Activated T-helper 1 cell treated with anti-CD3 and anti-CD28 coated beads, Interleukin-12 subunit alpha, Interleukin-12 subunit beta, Interleukin-2, Interleukin-4 antibody, amounts not matched to agents 30 ng/mL and 10 ng/mL and 1 ng/mL, durations not matched to agents 14 hours and 24 hours and 36 hours (primary cell): ENCODE measurements at regions not wholly inside any gene's neighbourhood (a gene's known extent, or its start where the extent isn't known, plus 50 kb on each side); places are given as distances from the start of the nearest gene placed in this dataset.

Source experiments
- DNase-seq: peaks from one replicate; pipeline ENCODE4 v3.0.0; 2021; ENCODE audit warnings: low spot score
- H3K27ac Mint-ChIP-seq: one replicate; pipeline ENCODE4 v1.8.0; 2021; ENCODE audit warnings: mild to moderate bottlenecking, mixed read lengths
- H3K27me3 Mint-ChIP-seq: one replicate; pipeline ENCODE4 v1.8.0; 2022; ENCODE audit warnings: mild to moderate bottlenecking, moderate library complexity, mixed read lengths; ENCODE audit not compliant: insufficient read depth
- H3K36me3 Mint-ChIP-seq: one replicate; pipeline ENCODE4 v1.8.0; 2021; ENCODE audit warnings: low read depth, mixed read lengths
- H3K4me1 Mint-ChIP-seq: one replicate; pipeline ENCODE4 v1.8.0; 2021; ENCODE audit warnings: low read depth, mixed read lengths
- H3K4me3 Mint-ChIP-seq: one replicate; pipeline ENCODE4 v1.8.0; 2021; ENCODE audit warnings: mild to moderate bottlenecking, moderate library complexity, mixed read lengths
- H3K9me3 Mint-ChIP-seq: one replicate; pipeline ENCODE4 v1.8.0; 2021; ENCODE audit warnings: mixed read lengths
- intact Hi-C: fragments of 100-400 bp; cut with micrococcal nuclease; formaldehyde crosslinking; loops from one replicate; pipeline ENCODE4 v1.15.1; 2024

DNA sequence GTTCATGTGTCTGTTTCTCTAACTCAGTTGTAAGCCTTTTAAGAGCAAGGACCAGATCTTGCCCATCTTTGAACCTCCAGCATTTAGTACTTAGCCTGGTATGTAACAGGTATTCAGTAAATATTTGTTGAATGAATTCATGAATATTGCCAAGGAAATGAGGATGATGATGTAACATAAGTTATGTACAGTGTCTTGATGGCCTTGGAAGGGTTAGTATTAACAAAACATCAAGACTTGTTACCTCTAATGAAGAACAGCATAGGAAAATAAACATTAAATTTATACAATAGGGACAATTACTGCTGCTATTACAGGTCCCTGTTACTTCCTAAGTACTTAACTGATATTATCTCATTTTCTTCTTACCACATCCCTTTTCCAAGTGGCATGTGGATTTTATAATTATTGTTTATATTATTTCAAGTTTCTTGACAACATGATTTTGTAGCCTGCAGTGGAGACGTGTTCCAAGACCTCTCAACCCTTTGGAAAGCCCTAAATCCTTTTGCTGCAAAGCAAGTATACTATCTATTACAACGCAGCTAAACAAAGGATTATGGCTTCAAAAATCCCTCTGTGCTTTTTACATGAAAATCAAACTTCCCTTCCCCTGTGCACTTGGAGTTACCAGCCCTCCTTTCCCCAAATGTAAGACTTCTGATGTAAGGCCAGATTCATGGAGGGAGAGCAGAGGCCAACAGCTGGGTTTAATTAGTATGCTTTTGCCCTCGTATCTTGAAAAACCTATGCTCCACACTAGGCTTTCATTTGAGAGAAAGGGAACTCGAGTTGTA is 77.4 kb upstream of the SMIM36 start:
- Mint-ChIP-seq H3K4me3 (no peak overlapping the region), H3K36me3 (no peaks in the 10 kb centered on the region)

GRCh38 chr17:55587608-55588139 is 76.4 kb upstream of the SMIM36 start:
- H3K4me3 Mint-ChIP-seq, result no peak overlapping the region
- no peaks in the 10 kb centered on the region for H3K9me3 Mint-ChIP-seq
- no peak for DNase-seq
- H3K36me3 Mint-ChIP-seq, result no peaks in the 10 kb centered on the region
- H3K4me1 Mint-ChIP-seq, result no peaks in the 10 kb centered on the region
- intact Hi-C loops, result no loop called here
- no peak overlapping the region for H3K27ac Mint-ChIP-seq
- H3K27me3 Mint-ChIP-seq, result peaks cover 8% of the 10 kb centered on the region

More for the DNA sequence above, 77.4 kb upstream of the SMIM36 start:
- intact Hi-C loops, result no loop called here
- Mint-ChIP-seq H3K27me3 (peaks cover 6% of the 10 kb centered on the region), H3K9me3 (no peaks in the 10 kb centered on the region), H3K4me1 (no peaks in the 10 kb centered on the region), H3K27ac (no peak overlapping the region)
- no peak for DNase-seq

DNA sequence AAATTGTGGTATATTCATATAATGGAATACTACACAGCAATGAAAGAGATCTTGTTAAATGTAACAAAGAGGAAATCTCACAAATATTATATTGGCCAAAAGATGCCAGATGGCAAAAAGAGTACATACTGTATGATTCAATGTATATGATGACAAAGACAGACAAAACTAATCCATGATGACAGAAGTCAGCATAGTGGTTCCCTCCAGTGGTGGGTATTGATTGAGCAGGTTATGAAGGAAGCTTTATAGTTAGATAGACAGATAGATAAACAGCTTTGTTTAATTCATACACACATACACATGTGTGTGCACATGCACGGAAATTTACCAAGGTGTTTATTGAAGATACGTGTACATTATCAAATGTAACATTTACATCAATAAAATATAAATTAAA is 74.4 kb upstream of the SMIM36 start:
- peaks cover 4% of the 10 kb centered on the region for H3K27me3 Mint-ChIP-seq
- H3K4me1 Mint-ChIP-seq, result peaks cover 2% of the 10 kb centered on the region
- no peaks in the 10 kb centered on the region for H3K36me3 Mint-ChIP-seq
- no peak overlapping the region for H3K4me3 Mint-ChIP-seq
- intact Hi-C loops, result no loop called here
- H3K27ac Mint-ChIP-seq, result no peak overlapping the region
- H3K9me3 Mint-ChIP-seq, result no peaks in the 10 kb centered on the region
- DNase-seq, result no peak

- intact Hi-C loops, result no loop called here
- Mint-ChIP-seq H3K27me3 (peaks cover 2% of the 10 kb centered on the region), H3K9me3 (no peaks in the 10 kb centered on the region), H3K4me3 (no peak overlapping the region), H3K4me1 (peaks cover 5% of the 10 kb centered on the region), H3K36me3 (no peaks in the 10 kb centered on the region), H3K27ac (no peak overlapping the region)
- no peak for DNase-seq
Measured at GRCh38 chr17:55584861-55585260, 73.6 kb upstream of the SMIM36 start.

DNA sequence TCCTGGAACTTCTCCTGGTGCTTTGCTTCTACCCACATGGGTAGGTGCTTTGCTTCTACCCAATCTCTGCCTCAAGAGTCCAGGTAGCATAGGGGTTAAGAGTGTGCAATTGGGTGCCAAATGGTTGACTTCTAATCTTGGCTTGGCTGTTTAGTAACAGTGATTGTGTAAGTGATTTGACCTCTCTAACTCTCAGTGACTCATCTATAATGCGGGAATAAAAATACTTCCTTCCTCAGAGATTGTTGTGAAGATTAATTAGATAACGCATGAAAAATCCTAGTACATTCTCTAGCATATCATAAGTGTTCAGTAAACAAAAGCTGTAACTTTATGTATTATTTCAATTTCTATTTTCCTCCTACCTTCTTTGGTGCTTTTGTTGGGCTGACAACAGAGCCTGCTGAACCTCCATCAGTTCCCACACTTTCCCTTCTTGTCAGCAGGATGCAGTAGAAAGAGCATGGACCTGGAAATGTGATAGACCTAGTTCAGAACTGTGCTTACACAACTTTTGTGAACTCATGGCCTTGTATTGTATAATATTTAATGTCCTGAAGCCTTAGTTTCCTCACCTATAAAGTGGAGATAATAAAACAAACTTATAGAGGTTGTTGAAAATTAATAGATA is 72.9 kb upstream of the SMIM36 start:
- H3K4me1 Mint-ChIP-seq, result peaks cover 5% of the 10 kb centered on the region
- no peak for DNase-seq
- H3K9me3 Mint-ChIP-seq, result no peaks in the 10 kb centered on the region
- no peaks in the 10 kb centered on the region for H3K36me3 Mint-ChIP-seq
- peaks cover 6% of the 10 kb centered on the region for H3K27me3 Mint-ChIP-seq
- no peak overlapping the region for H3K4me3 Mint-ChIP-seq
- no peak overlapping the region for H3K27ac Mint-ChIP-seq
- intact Hi-C loops, result no loop called here

- H3K4me3 Mint-ChIP-seq, result no peak overlapping the region
- no peak for DNase-seq
- H3K27ac Mint-ChIP-seq, result no peak overlapping the region
- no peaks in the 10 kb centered on the region for H3K36me3 Mint-ChIP-seq
- H3K9me3 Mint-ChIP-seq, result no peaks in the 10 kb centered on the region
- H3K4me1 Mint-ChIP-seq, result peaks cover 5% of the 10 kb centered on the region
- intact Hi-C loops, result no loop called here
- peaks cover 7% of the 10 kb centered on the region for H3K27me3 Mint-ChIP-seq
Measured at GRCh38 chr17:55582897-55583296, 71.6 kb upstream of the SMIM36 start.

DNA sequence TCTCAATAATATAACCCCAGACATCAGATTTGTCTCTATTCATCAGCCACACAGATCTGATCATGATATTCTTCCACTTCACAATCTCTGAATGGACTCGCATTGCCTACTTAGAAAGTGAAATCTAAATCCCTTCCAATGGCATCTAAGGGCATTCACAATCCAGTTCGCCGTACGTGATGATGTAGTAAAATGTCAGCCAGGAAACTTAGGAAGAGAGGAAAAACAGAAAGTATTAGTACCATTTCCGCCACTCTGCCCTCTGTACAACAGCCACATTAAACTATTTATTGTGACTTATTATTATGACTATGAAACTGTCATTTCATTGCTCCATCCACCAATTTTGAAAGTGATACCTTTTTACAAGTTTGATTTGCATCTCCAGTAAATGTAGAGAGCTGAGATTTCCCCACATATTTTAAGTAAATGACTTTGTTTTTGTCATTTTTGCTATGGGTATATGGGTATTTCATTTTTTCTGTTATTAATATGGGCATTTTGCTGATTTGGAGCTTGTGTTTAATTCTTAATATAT is 69.4 kb upstream of the SMIM36 start:
- Mint-ChIP-seq H3K27me3 (peaks cover 7% of the 10 kb centered on the region), H3K36me3 (no peaks in the 10 kb centered on the region), H3K4me1 (peaks cover 5% of the 10 kb centered on the region), H3K27ac (no peak overlapping the region), H3K4me3 (no peak overlapping the region), H3K9me3 (no peaks in the 10 kb centered on the region)
- no peak for DNase-seq
- intact Hi-C loops, result no loop called here

DNA sequence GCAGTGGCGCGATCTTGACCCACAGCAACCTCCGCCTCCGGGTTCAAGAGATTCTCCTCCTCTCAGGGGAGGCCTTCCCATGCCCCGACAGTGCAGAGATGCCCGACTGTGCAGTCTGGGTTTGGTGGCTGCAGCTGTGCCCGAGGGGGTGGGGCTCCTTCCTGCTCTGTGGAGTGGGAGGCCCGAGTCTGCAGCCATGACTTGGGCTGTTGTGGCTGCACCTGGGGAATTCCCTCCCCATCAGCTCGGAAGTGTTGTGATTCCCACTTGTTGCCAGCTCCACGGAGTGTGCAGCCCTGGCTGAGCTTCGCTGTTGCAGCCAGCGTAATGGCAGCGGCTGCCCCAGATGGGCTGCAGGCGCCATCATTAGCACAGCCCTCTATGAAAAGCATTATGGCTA is 66.4 kb upstream of the SMIM36 start:
- no peak overlapping the region for H3K27ac Mint-ChIP-seq
- intact Hi-C loops, result loop anchor here (1.0 to 5.0 kb wide), 6 partner anchors 47 to 447 kb away; partner anchors contain the start of gene MMD

GRCh38 chr17:55576996-55577586 is 65.8 kb upstream of the SMIM36 start:
- H3K27ac Mint-ChIP-seq, result no peak overlapping the region
- H3K36me3 Mint-ChIP-seq, result no peaks in the 10 kb centered on the region
- intact Hi-C loops, result loop anchor here (1.0 to 5.0 kb wide), 6 partner anchors 48 to 447 kb away; partner anchors contain the start of gene MMD
- no peak overlapping the region for H3K4me3 Mint-ChIP-seq
- peaks cover 5% of the 10 kb centered on the region for H3K4me1 Mint-ChIP-seq
- H3K9me3 Mint-ChIP-seq, result no peaks in the 10 kb centered on the region
- H3K27me3 Mint-ChIP-seq, result peaks cover 17% of the 10 kb centered on the region
- DNase-seq, result peak; percentile 14

More for the DNA sequence above, 66.4 kb upstream of the SMIM36 start:
- H3K27me3 Mint-ChIP-seq, result peaks cover 15% of the 10 kb centered on the region
- no peaks in the 10 kb centered on the region for H3K9me3 Mint-ChIP-seq
- peaks cover 5% of the 10 kb centered on the region for H3K4me1 Mint-ChIP-seq
- H3K4me3 Mint-ChIP-seq, result no peak overlapping the region
- no peaks in the 10 kb centered on the region for H3K36me3 Mint-ChIP-seq
- no peak for DNase-seq

DNA sequence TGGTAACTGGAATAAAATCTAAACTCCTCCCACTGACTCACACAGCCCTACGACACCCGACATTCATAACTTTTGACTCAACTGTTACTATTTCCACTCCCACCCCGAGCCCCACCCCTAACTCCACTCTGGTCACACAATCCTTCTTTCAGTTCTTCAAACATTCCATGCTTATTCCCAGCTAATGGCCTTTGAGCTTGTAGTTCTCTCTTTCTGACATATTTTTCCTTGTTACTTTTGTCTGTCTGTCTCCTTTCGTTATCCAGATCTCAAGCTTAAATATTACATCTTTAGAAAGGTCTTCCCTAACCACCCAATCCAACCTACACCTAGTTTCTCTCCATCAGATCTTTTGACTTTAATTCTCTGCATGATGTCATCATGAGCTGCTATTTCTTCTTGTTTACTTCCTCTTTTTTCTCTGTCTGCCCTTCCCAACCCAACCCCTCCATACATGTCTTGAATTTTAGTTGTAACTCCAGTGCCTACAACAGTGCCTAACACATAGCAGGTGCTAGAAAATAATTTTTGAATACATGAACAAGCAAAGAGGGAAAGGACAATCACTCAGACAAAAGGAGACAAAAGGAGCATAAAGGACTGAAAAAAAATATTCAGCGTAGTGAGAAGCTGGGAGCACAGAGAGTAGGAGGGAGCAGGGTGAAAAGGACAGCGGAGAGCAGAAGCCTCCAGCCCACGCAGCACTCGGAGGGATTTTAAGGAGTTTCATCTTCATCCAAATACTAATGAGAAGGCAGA is 65.2 kb upstream of the SMIM36 start:
- H3K9me3 Mint-ChIP-seq, result no peaks in the 10 kb centered on the region
- H3K4me3 Mint-ChIP-seq, result no peak overlapping the region
- H3K4me1 Mint-ChIP-seq, result peaks cover 5% of the 10 kb centered on the region
- H3K27me3 Mint-ChIP-seq, result peaks cover 17% of the 10 kb centered on the region
- no peak overlapping the region for H3K27ac Mint-ChIP-seq
- DNase-seq, result no peak
- no peaks in the 10 kb centered on the region for H3K36me3 Mint-ChIP-seq
- intact Hi-C loops, result loop anchor here (2.0 to 5.0 kb wide), 4 partner anchors 48 to 234 kb away; partner anchors contain the start of gene MMD

- Mint-ChIP-seq H3K27ac (no peak overlapping the region), H3K27me3 (peaks cover 20% of the 10 kb centered on the region), H3K9me3 (no peaks in the 10 kb centered on the region), H3K4me3 (no peak overlapping the region), H3K36me3 (no peaks in the 10 kb centered on the region), H3K4me1 (no peaks in the 10 kb centered on the region)
- intact Hi-C loops, result loop anchor here (5.0 kb wide), 2 partner anchors 153 to 233 kb away; partner anchors contain the start of gene MMD
- DNase-seq, result no peak
Measured at GRCh38 chr17:55575058-55575636, 63.9 kb upstream of the SMIM36 start.

GRCh38 chr17:55572599-55572998 is 61.3 kb upstream of the SMIM36 start:
- H3K4me3 Mint-ChIP-seq, result no peak overlapping the region
- intact Hi-C loops, result no loop called here
- DNase-seq, result no peak

More at GRCh38 chr17:55572599-55572998, 61.3 kb upstream of the SMIM36 start:
- Mint-ChIP-seq H3K4me1 (no peaks in the 10 kb centered on the region), H3K36me3 (no peaks in the 10 kb centered on the region), H3K27ac (no peak overlapping the region), H3K27me3 (peaks cover 15% of the 10 kb centered on the region), H3K9me3 (no peaks in the 10 kb centered on the region)
